ENCODE measurements at regions not wholly inside any gene's neighbourhood (a gene's known extent, or its start where the extent isn't known, plus 50 kb on each side); places are given as distances from the start of the nearest gene placed in this dataset.
"Not testable (repeated sequence)": the region's sequence is repeated elsewhere in the genome, so short reads cannot be mapped to it uniquely, and the experiment has no call there.

GRCh38 chr1:60876952-60877351 lies 205.4 kb upstream of the NFIA start:
- Histone ChIP-seq H3K27ac (replicated peaks) (no peak overlapping the region), H3K27me3 (ENCODE audit: insufficient read depth, poor library complexity, severe bottlenecking) (no peaks in the 10 kb centered on the region), H3K4me3 (replicated peaks; ENCODE audit: insufficient read depth, low read length) (no peak overlapping the region)
- no peak for TF ChIP-seq GABPA (IDR thresholded peaks at IDR 0.05; ENCODE audit: low read depth)
- no peak for TF ChIP-seq REST (IDR thresholded peaks at IDR 0.05; ENCODE audit: insufficient replicate concordance, low read depth)
- no peak for TF ChIP-seq POLR2AphosphoS5 (IDR thresholded peaks at IDR 0.05; ENCODE audit: low read depth)
- TF ChIP-seq SPI1 (IDR thresholded peaks at IDR 0.05; ENCODE audit: borderline replicate concordance, low read depth) = no peak
- no peak for TF ChIP-seq CTCF (IDR thresholded peaks at IDR 0.05; ENCODE audit: insufficient read depth, low read length)
- no peak for DNase-seq (ENCODE audit: low read depth in 1 of 2, low spot score in 1 of 2)

GRCh38 chr1:60875138-60875537 lies 207.2 kb upstream of the NFIA start:
- no peak overlapping the region for H3K27ac ChIP-seq (replicated peaks)
- no peak for TF ChIP-seq SPI1 (IDR thresholded peaks at IDR 0.05; ENCODE audit: borderline replicate concordance, low read depth)
- no peak for TF ChIP-seq POLR2AphosphoS5 (IDR thresholded peaks at IDR 0.05; ENCODE audit: low read depth)
- TF ChIP-seq GABPA (IDR thresholded peaks at IDR 0.05; ENCODE audit: low read depth) = no peak
- no peak for TF ChIP-seq CTCF (IDR thresholded peaks at IDR 0.05; ENCODE audit: insufficient read depth, low read length)
- no peak for TF ChIP-seq REST (IDR thresholded peaks at IDR 0.05; ENCODE audit: insufficient replicate concordance, low read depth)
- H3K4me3 ChIP-seq (replicated peaks; ENCODE audit: insufficient read depth, low read length) = no peak overlapping the region
- DNase-seq (ENCODE audit: low read depth in 1 of 2, low spot score in 1 of 2) = no peak
- no peaks in the 10 kb centered on the region for H3K27me3 ChIP-seq (ENCODE audit: insufficient read depth, poor library complexity, severe bottlenecking)

GRCh38 chr1:60874718-60875117 lies 207.6 kb upstream of the NFIA start:
- Histone ChIP-seq H3K27ac (replicated peaks) (no peak overlapping the region), H3K4me3 (replicated peaks; ENCODE audit: insufficient read depth, low read length) (no peak overlapping the region), H3K27me3 (ENCODE audit: insufficient read depth, poor library complexity, severe bottlenecking) (no peaks in the 10 kb centered on the region)
- TF ChIP-seq CTCF (IDR thresholded peaks at IDR 0.05; ENCODE audit: insufficient read depth, low read length) = no peak
- TF ChIP-seq SPI1 (IDR thresholded peaks at IDR 0.05; ENCODE audit: borderline replicate concordance, low read depth) = no peak
- no peak for TF ChIP-seq REST (IDR thresholded peaks at IDR 0.05; ENCODE audit: insufficient replicate concordance, low read depth)
- TF ChIP-seq GABPA (IDR thresholded peaks at IDR 0.05; ENCODE audit: low read depth) = no peak
- no peak for TF ChIP-seq POLR2AphosphoS5 (IDR thresholded peaks at IDR 0.05; ENCODE audit: low read depth)
- DNase-seq (ENCODE audit: low read depth in 1 of 2, low spot score in 1 of 2) = no peak

GRCh38 chr1:60873396-60873795 lies 209.0 kb upstream of the NFIA start:
- H3K4me3 ChIP-seq (replicated peaks; ENCODE audit: insufficient read depth, low read length); H3K27me3 ChIP-seq (ENCODE audit: insufficient read depth, poor library complexity, severe bottlenecking); H3K27ac ChIP-seq (replicated peaks); DNase-seq (ENCODE audit: low read depth in 1 of 2, low spot score in 1 of 2): not testable (repeated sequence)

Data from HL-60 (cell line).